IMR-90 (cell line): ENCODE measurements at regions not wholly inside any gene's neighbourhood (a gene's known extent, or its start where the extent isn't known, plus 50 kb on each side); places are given as distances from the start of the nearest gene placed in this dataset.

Source experiments
- ATAC-seq: fragments of 200-7000 bp; cut with Tn5 transposase; 2 replicates; pipeline ENCODE4 v1.9.1; 2020; ENCODE audit warnings: low read depth, mild to moderate bottlenecking, moderate library complexity
- BruUV-seq: library from RNA; stranded (reverse); fragments of 400-500 nt; replicated peaks from 2 replicates; lab custom pipeline; 2021; lab: Mats Ljungman, UMichigan
- CTCF ChIA-PET: fragments of 300-600 bp; formaldehyde crosslinking; extraction: SDS; loops from one replicate; lab custom pipeline; 2021; ENCODE audit warnings: antibody characterized with exemption; lab: Yijun Ruan, JAX
- POLR2A ChIA-PET: fragments of 300-600 bp; sonication (Branson Sonifier 250); formaldehyde crosslinking; loops from one replicate; lab custom pipeline; 2022; ENCODE audit warnings: antibody characterized with exemption; ENCODE audit not compliant: unreplicated experiment; lab: Charles Lee
- DNase-seq: peaks from one replicate; pipeline ENCODE4 v3.0.0; 2013
- H2AFZ ChIP-seq: replicated peaks from 2 replicates; pipeline ENCODE3; 2013; ENCODE audit warnings: low read length, mild to moderate bottlenecking; ENCODE audit not compliant: poor library complexity
- H2AK5ac ChIP-seq: 2 replicates; pipeline ENCODE4 v1.6.1; 2013; ENCODE audit warnings: low read depth, low read length, inconsistent platforms
- H2AK9ac ChIP-seq: replicated peaks from 2 replicates; pipeline ENCODE3; 2013; ENCODE audit warnings: mild to moderate bottlenecking, low read depth, low read length, moderate library complexity; ENCODE audit not compliant: poor library complexity
- H2BK120ac ChIP-seq: 2 replicates; pipeline ENCODE4 v1.6.1; 2013; ENCODE audit warnings: low read depth, low read length, inconsistent platforms
- H2BK15ac ChIP-seq: 3 replicates; pipeline ENCODE4 v1.6.1; 2013; ENCODE audit warnings: low read depth, low read length, inconsistent platforms
- H2BK20ac ChIP-seq: 2 replicates; pipeline ENCODE4 v1.6.1; 2013; ENCODE audit warnings: low read depth, mild to moderate bottlenecking, inconsistent platforms, low read length, moderate library complexity
- H2BK5ac ChIP-seq: 2 replicates; pipeline ENCODE4 v1.6.1; 2013; ENCODE audit warnings: mild to moderate bottlenecking, low read depth, low read length, inconsistent platforms; ENCODE audit not compliant: poor library complexity, severe bottlenecking
- H3K14ac ChIP-seq: replicated peaks from 2 replicates; pipeline ENCODE4 v1.6.1; 2013; ENCODE audit warnings: low read depth, low read length, inconsistent platforms
- H3K18ac ChIP-seq: 2 replicates; pipeline ENCODE4 v1.6.1; 2013; ENCODE audit warnings: low read depth, low read length, control low read depth
- H3K23ac ChIP-seq: 2 replicates; pipeline ENCODE4 v1.6.1; 2013; ENCODE audit warnings: low read depth, low read length, inconsistent platforms
- H3K27ac ChIP-seq: 2 replicates; pipeline ENCODE4 v1.5.1; 2013; ENCODE audit warnings: mild to moderate bottlenecking, control low read depth, low read length; ENCODE audit not compliant: insufficient read depth
- H3K27me3 ChIP-seq: 2 replicates; pipeline ENCODE4 v1.6.1; 2013; ENCODE audit warnings: low read length; ENCODE audit not compliant: control insufficient read depth, insufficient read depth
- H3K36me3 ChIP-seq: 2 replicates; pipeline ENCODE4 v1.6.1; 2013; ENCODE audit warnings: low read length, mixed read lengths; ENCODE audit not compliant: control insufficient read depth, insufficient read depth
- H3K4ac ChIP-seq: 2 replicates; pipeline ENCODE4 v1.6.1; 2013; ENCODE audit warnings: low read depth, low read length, inconsistent platforms
- H3K4me1 ChIP-seq: 2 replicates; pipeline ENCODE4 v1.6.1; 2013; ENCODE audit warnings: low read length, mixed read lengths; ENCODE audit not compliant: control insufficient read depth, insufficient read depth
- H3K4me2 ChIP-seq: 2 replicates; pipeline ENCODE4 v1.6.1; 2013; ENCODE audit warnings: low read depth, mild to moderate bottlenecking, control low read depth, low read length, moderate library complexity
- H3K4me3 ChIP-seq: 2 replicates; pipeline ENCODE4 v1.5.1; 2013; ENCODE audit warnings: low read depth, mild to moderate bottlenecking, control low read depth, low read length, moderate library complexity; ENCODE audit not compliant: insufficient read depth
- H3K56ac ChIP-seq: 2 replicates; pipeline ENCODE4 v1.6.1; 2013; ENCODE audit warnings: low read length, inconsistent platforms; ENCODE audit not compliant: insufficient read depth; ENCODE audit errors: extremely low read depth
- H3K79me1 ChIP-seq, 2 experiments: 2 replicates each; pipeline ENCODE4 v1.6.1; 2013; ENCODE audit warnings: low read length in 2 of 2, inconsistent platforms in 1 of 2, low read depth in 1 of 2
- H3K9ac ChIP-seq: 2 replicates; pipeline ENCODE4 v1.6.1; 2013; ENCODE audit warnings: low read depth, low read length, control low read depth
- H3K9me1 ChIP-seq: 2 replicates; pipeline ENCODE4 v1.6.1; 2013; ENCODE audit warnings: low read length, inconsistent platforms; ENCODE audit not compliant: insufficient read depth
- H3K9me3 ChIP-seq: 2 replicates; pipeline ENCODE4 v1.6.1; 2013; ENCODE audit warnings: low read length; ENCODE audit not compliant: control insufficient read depth, insufficient read depth
- H4K20me1 ChIP-seq: 2 replicates; pipeline ENCODE4 v1.6.1; 2013; ENCODE audit warnings: low read length, inconsistent platforms; ENCODE audit not compliant: insufficient read depth
- H4K5ac ChIP-seq: 2 replicates; pipeline ENCODE4 v1.6.1; 2013; ENCODE audit warnings: mild to moderate bottlenecking, low read depth, low read length, control low read depth
- H4K8ac ChIP-seq, 2 experiments: 2 replicates each; pipeline ENCODE4 v1.6.1; 2013; ENCODE audit warnings: low read depth in 2 of 2, low read length in 2 of 2, control low read depth in 1 of 2, inconsistent platforms in 1 of 2
- H4K91ac ChIP-seq: 2 replicates; pipeline ENCODE4 v1.6.1; 2013; ENCODE audit warnings: low read depth, low read length, inconsistent platforms; ENCODE audit not compliant: insufficient read depth
- MAFK ChIP-seq: IDR thresholded peaks from 2 replicates; pipeline ENCODE4 v1.6.1; 2012; ENCODE audit warnings: low read depth, low read length, improper control_type of control experiment
- WGBS, 2 experiments: methylation state at CpG; one replicate each; pipeline versions ENCODE4 v1.1.5 to v1.1.7; 2013; ENCODE audit warnings: missing lambda C conversion rate in 2 of 2; ENCODE audit not compliant: insufficient read length in 1 of 2; ENCODE audit errors: extremely low coverage in 2 of 2; 5-methylcytosine and 5-hydroxymethylcytosine counted together
- dilution Hi-C: fragments of 300-500 bp; cut with HindIII; formaldehyde crosslinking; loops from one replicate; pipeline ENCODE4 v1.14.3; 2018; ENCODE audit warnings: low sequenced_read_pairs; ENCODE audit not compliant: unreplicated experiment
- in situ Hi-C: fragments of 300-500 bp; cut with MboI; formaldehyde crosslinking; loops from 3 replicates; pipeline ENCODE4 v1.14.3; 2019; ENCODE audit warnings: low sequenced_read_pairs, inconsistent platforms, mixed read lengths
- intact Hi-C: fragments of 100-400 bp; cut with micrococcal nuclease; formaldehyde crosslinking; loops from 2 replicates; pipeline ENCODE4 v1.10.0; 2022
- TF ChIP-seq, protein P1 (sequence below): fragments of 150-350 bp; IDR thresholded peaks from 2 replicates; pipeline ENCODE4 v1.6.1; 2016; ENCODE audit warnings: low read depth, mild to moderate bottlenecking, low read length, moderate library complexity, borderline replicate concordance

DNA sequence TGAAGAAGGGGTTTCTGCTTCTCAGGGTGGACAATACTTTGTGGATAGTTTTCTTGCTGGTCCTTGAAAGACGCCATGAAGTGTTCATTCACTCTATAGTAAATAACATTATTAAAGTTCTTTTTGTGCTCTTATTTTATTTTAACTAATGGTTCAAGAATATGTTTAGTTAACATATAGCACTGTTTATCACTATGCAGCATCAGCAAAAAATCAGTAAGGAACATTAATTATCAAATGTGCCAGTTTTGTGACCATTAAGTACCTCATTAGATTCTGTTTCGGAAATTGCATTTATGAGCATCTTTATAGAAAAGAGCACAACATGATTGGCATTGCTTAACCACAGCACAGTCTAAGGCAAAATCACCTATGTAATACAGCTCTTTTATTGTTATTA lies 385.6 kb downstream of the LMO4 start:
- Histone ChIP-seq H3K9me1 (no peaks in the 10 kb centered on the region), H2BK20ac (no peak overlapping the region), H3K18ac (no peak overlapping the region), H4K20me1 (no peaks in the 10 kb centered on the region), H3K9me3 (no peaks in the 10 kb centered on the region), H3K4ac (no peak overlapping the region), H3K4me3 (no peak overlapping the region), H2BK15ac (no peak overlapping the region), H3K27me3 (no peaks in the 10 kb centered on the region), H3K36me3 (no peaks in the 10 kb centered on the region), H4K5ac (no peak overlapping the region), H2BK120ac (no peak overlapping the region), H3K14ac (no peak overlapping the region), H3K4me1 (no peaks in the 10 kb centered on the region), H2AK5ac (no peak overlapping the region), H3K56ac (no peak overlapping the region), H3K23ac (no peak overlapping the region), H2AFZ (no peak overlapping the region), H2BK5ac (no peak overlapping the region), H2AK9ac (no peak overlapping the region), H4K8ac (no peak overlapping the region), H3K79me1 (no peaks in the 10 kb centered on the region), H3K4me2 (no peak overlapping the region), H3K9ac (no peak overlapping the region), H4K91ac (no peak overlapping the region), H3K27ac (no peak overlapping the region)
- dilution Hi-C loops (no loop called here), intact Hi-C loops (no loop called here), in situ Hi-C loops (no loop called here)
- no TSS peak for BruUV-seq
- WGBS, 2 experiments: no CpG with 5 or more reads among the region's 2 CpGs
- CTCF ChIA-PET: no interaction called here
- no peak for ATAC-seq
- POLR2A ChIA-PET: no interaction called here
- peak; percentile 69 for TF ChIP-seq MAFK
- TF ChIP-seq, protein P1, sequence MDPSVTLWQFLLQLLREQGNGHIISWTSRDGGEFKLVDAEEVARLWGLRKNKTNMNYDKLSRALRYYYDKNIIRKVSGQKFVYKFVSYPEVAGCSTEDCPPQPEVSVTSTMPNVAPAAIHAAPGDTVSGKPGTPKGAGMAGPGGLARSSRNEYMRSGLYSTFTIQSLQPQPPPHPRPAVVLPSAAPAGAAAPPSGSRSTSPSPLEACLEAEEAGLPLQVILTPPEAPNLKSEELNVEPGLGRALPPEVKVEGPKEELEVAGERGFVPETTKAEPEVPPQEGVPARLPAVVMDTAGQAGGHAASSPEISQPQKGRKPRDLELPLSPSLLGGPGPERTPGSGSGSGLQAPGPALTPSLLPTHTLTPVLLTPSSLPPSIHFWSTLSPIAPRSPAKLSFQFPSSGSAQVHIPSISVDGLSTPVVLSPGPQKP: no peak
- no peak for DNase-seq
